HepG2 (cell line): ENCODE measurements at regions not wholly inside any gene's neighbourhood (a gene's known extent, or its start where the extent isn't known, plus 50 kb on each side); places are given as distances from the start of the nearest gene placed in this dataset.

Source experiments
- HMG20B ChIP-seq: conservative IDR thresholded peaks from 2 replicates; pipeline ENCODE4 v1.6.1; 2016; ENCODE audit warnings: missing genetic modification reagents, missing compliant biosample characterization
- NCOA2 ChIP-seq: sonication (generic); formaldehyde crosslinking; IDR thresholded peaks from 2 replicates; pipeline ENCODE4 v1.8.0; 2022; ENCODE audit warnings: inconsistent platforms
- TEAD2 ChIP-seq: sonication (generic); formaldehyde crosslinking; IDR thresholded peaks from 2 replicates; pipeline ENCODE4 v1.9.0; 2021; ENCODE audit warnings: missing genetic modification reagents
- TRIM22 ChIP-seq: fragments of 450-650 bp; IDR thresholded peaks from 2 replicates; pipeline ENCODE4 v1.6.1; 2017
- ZGPAT ChIP-seq: IDR thresholded peaks from 2 replicates; pipeline ENCODE4 v1.6.1; 2016; ENCODE audit warnings: mild to moderate bottlenecking
- ZNF225 ChIP-seq: sonication (generic); formaldehyde crosslinking; IDR thresholded peaks from 2 replicates; pipeline ENCODE4 v1.4.0; 2020; ENCODE audit warnings: mild to moderate bottlenecking, missing genetic modification reagents
- ZNF280D ChIP-seq: sonication (generic); formaldehyde crosslinking; IDR thresholded peaks from 2 replicates; pipeline ENCODE4 v1.5.1; 2020; ENCODE audit warnings: mild to moderate bottlenecking, missing genetic modification reagents
- ZSCAN9 ChIP-seq: IDR thresholded peaks from 2 replicates; pipeline ENCODE4 v1.6.1; 2016; ENCODE audit warnings: borderline replicate concordance

DNA sequence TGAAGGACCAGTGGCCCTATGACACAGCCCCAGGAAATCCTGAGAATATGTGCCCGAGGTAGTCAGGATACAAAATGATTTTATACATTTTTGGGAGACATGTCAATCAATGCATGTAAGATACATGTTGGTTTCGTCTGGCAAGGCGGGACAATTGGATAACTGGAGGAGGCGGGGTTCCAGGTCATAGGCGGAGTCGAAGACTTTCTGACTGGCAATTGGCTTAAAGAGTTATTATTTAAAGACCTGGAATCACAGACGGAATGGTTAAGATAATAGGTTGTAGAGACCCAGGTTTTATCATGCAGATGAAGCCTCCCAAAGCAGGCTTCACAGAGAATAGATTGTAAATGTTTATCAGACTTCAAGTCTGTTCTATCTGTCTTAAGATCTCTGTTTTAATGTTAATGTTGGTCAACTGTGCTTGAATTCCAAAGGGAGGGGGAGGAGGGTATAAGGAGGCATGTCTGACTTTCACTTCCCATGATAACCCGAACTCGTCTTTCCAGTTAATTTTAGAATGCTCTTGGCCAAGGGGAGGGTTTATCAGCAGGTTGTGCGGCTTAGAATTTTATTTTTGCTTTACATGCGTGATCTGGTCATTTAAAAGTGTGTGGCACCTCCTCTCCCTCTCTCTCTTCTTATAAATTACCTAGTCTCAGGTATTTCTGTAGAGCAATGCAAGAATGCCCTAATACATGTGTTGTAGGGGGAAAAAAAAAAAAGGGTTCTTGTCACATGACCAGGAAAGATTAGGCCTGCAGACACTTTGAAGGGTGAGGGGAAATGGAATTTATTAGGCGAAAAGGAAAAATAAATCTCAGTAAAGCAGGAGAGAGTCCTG, 230.7 kb downstream of the NFATC2 start (continued):
- TF ChIP-seq TEAD2 (CRISPR knock-in tag) (no peak), HMG20B (CRISPR knock-in tag) (no peak), TRIM22 (no peak), ZSCAN9 (CRISPR knock-in tag) (no peak), ZNF280D (CRISPR knock-in tag) (no peak), ZGPAT (CRISPR knock-in tag) (no peak), ZNF225 (CRISPR knock-in tag) (no peak), NCOA2 (CRISPR knock-in tag) (no peak)
- TF ChIP-seq, all 625 proteins: peak for 0
